ENCODE measurements at regions not wholly inside any gene's neighbourhood (a gene's known extent, or its start where the extent isn't known, plus 50 kb on each side); places are given as distances from the start of the nearest gene placed in this dataset.

DNA sequence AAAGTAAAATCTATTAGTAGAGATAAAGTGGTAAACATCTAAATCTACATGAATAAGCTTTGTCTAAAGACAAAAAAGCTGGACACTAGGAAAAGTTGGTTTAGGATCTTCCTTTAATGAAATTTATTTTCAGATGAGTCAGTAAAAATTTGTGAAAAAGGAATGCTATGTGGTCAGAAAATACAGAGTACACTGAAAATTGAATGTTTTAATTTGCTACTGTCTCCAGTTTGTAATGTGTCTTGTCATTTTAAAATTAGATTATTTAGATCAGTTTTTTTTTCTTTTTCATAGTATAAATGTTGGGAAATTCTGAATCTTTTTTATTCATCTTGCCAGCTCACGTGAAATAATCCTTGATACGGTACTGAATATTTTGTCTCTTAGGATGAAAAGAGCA is 56.9 kb downstream of the SLITRK6 start:
- intact Hi-C loops (cut with DNase I), result no loop called here
- DNase-seq (ENCODE audit: low spot score), result no peak

DNA sequence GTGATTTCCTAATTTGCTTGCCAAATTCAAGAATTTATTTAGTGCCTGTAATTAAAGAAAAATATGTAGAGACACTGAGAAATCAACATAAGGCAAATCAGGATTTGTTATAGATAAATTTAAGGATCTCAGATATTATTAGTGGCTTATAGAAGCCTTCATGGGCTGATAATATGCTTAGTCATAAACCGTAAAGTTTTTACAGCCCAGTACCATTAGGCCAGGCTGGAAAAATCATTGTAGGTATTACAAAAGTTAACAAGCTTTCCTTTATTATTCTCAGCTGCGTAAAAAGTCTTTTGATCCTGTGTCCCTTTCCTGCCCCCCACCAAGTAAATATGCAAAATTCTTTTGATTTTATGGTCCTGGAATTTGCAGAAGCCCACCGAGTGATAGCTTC is 58.2 kb downstream of the SLITRK6 start:
- no peak for DNase-seq (ENCODE audit: low spot score)
- intact Hi-C loops (cut with DNase I), result no loop called here

DNA sequence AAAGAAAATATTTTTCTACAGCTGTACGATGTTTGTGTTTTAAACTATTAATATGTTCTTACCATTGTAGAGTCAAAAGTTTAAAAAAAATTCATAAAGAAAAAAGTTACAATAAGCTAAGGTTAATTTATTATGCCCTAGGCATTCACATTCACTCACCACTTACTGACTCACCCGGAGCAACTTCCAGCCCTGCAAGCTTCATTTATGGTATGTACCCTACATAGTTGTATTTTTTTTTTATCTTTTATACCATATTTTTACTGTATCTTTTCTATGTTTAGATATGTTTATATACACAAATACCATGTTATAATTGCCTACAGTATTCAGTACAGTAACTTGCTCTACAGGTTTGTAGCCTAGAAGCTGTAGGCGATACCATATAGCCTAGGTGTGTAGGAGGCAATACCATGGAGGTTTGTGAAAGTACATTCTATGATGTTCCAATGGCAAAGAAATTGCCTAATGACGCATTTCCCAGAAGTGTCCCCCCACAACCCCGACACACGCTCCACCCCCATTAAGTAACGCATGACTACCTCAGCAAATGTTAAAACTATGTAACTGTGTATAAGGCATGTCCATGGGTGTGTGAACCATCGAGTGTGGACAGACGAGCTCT is 60.4 kb downstream of the SLITRK6 start:
- no peak for DNase-seq (ENCODE audit: low spot score)
- intact Hi-C loops (cut with DNase I), result no loop called here

DNA sequence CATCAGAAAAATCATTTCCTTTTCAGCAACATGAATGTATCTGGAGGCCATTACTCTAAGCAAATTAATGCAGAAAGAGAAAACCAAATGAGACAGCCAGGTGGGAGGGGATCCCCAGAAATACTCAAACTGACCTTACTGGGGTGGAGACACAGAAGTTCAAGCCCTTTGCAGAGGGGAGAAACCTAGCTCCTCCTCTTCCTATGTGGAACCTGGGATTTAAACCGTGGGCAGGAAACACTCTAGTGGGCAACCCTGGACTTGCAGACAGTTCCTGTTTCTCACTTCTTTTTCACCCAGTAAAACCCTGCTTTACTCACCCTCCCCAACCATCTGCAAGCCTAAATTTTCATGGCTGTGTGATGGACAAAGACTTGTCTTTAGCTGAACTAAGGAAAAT is 61.3 kb downstream of the SLITRK6 start:
- DNase-seq (ENCODE audit: low spot score), result no peak
- intact Hi-C loops (cut with DNase I), result no loop called here

DNA sequence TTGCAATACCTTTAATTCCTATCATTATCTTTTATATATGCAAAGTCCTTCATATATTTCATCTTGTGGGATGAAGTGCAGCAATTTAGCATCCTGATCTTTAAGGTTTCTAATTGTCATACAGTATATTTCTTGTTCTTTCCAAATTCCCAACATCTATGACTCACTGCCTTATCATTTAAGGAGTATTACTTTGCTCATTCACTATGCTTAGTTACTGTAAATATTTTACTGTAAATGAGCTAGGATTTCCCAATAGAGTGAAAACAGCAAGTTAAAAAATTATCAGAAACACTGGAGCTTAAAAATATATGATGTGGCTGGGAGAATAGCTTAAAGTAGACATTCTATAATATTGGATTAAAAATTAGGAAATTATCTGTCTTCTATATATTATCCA is 69.9 kb downstream of the SLITRK6 start:
- no peak for DNase-seq (ENCODE audit: low spot score)
- intact Hi-C loops (cut with DNase I), result no loop called here

GRCh38 chr13:85728811-85729210 is 70.4 kb downstream of the SLITRK6 start:
- intact Hi-C loops (cut with DNase I), result no loop called here
- DNase-seq (ENCODE audit: low spot score), result no peak

DNA sequence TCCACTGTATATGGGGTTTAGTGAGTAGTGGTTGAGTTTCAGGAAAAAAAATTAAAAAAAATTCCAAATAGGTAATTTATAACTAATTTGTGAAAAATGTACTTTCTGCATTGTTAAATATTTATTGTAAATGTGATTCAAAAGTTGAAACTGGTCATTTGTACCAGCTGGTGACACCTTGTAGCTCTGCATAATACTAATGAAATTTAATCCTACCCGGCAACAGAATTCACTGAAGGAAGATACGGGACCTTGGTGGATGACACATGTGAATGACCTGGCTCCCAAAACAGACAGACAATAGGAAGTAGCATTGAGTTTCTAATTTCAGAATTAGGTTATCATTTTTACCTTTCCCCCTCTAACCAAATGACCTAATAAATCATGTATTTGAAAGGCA is 73.8 kb downstream of the SLITRK6 start:
- no peak for DNase-seq (ENCODE audit: low spot score)
- intact Hi-C loops (cut with DNase I), result no loop called here

- intact Hi-C loops (cut with DNase I), result no loop called here
Measured at GRCh38 chr13:85724546-85725432, 74.4 kb downstream of the SLITRK6 start.

GRCh38 chr13:85719749-85720148 is 79.5 kb downstream of the SLITRK6 start:
- intact Hi-C loops (cut with DNase I), result no loop called here
- no peak for DNase-seq (ENCODE audit: low spot score)

More at GRCh38 chr13:85724546-85725432, 74.4 kb downstream of the SLITRK6 start:
- DNase-seq (ENCODE audit: low spot score), result no peak

DNA sequence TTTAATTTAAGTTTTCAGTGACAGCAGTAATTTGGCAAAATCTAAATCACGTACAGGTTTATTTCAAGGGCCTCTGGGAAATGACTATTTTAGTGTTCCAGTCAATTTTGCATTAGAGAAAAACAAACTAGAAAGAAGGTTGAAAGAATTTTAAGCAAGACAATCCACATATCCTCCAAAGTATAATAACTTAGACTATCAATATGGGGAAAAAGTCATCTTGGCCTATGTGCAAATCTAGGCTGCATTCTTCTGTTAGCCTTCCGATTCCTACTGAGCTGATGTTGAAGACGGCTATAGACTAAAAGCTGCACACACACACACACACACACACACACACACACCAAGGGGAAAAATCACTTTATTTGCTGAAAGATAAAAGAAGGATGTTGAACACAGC is 81.3 kb downstream of the SLITRK6 start:
- intact Hi-C loops (cut with DNase I), result no loop called here
- no peak for DNase-seq (ENCODE audit: low spot score)

GRCh38 chr13:85710545-85710944 is 88.7 kb downstream of the SLITRK6 start:
- intact Hi-C loops (cut with DNase I), result no loop called here

DNA sequence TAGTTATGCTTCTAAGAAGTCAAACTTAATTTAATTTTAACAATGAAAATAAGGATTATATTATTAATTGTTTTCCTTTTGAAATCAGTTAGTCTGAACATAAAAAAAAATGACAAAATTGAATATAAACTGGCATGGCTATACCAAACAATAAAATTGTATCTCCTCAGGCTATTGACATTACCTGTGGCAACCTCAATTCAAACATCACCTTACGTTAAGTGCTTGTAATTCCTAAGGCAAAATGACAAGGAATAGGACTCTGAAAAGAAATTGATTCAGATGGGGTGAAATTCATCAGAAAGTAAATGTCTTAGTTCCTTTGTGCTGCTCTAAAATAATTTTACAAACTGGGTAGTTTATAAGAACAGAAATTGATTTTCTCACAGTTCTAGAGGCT is 89.5 kb downstream of the SLITRK6 start:
- no peak for DNase-seq (ENCODE audit: low spot score)
- intact Hi-C loops (cut with DNase I), result no loop called here

More at GRCh38 chr13:85710545-85710944, 88.7 kb downstream of the SLITRK6 start:
- DNase-seq (ENCODE audit: low spot score), result no peak

GRCh38 chr13:85709072-85709471 is 90.1 kb downstream of the SLITRK6 start:
- no peak for DNase-seq (ENCODE audit: low spot score)
- intact Hi-C loops (cut with DNase I), result no loop called here

DNA sequence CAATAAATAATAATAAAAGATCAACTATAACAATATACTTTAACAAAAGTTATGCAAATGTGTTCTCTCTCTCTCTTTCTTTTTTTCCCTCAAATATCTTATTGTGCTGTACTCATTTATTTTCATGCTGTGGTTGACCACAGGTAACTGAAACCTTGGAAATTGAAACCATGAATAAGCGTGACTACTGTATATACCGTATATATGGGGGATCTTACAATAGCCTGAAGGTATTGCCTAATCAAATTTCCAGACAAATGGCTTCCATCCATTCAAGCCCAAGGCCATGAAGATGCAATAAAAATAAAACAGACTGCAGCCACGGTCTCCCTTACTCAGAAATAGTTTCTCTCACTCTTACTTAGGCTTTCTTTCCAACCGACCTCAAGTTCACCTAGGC is 98.3 kb downstream of the SLITRK6 start:
- intact Hi-C loops (cut with DNase I), result no loop called here
- DNase-seq (ENCODE audit: low spot score), result no peak

DNA sequence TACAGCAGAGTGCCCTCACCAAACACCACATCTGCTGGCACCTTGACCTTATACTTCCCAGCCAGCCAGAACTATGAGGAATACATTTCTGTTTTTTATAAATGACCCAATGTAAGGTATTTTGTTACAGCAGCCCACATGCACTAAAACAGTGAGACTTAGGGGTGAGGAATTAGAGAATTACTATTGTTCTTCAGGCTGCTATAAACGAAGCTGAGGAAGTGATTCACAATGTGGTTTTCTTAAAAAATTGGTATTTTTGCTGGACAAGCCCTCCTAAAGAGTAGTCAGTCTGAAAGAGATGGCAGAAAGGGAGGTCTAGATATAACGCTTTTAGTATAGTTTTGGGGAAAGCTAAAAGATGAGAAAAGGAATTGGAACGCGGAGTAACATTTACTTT is 101.0 kb downstream of the SLITRK6 start:
- no peak for DNase-seq (ENCODE audit: low spot score)
- intact Hi-C loops (cut with DNase I), result no loop called here

- DNase-seq (ENCODE audit: low spot score), result no peak
- intact Hi-C loops (cut with DNase I), result no loop called here
Measured at GRCh38 chr13:85694992-85695391, 104.2 kb downstream of the SLITRK6 start.

DNA sequence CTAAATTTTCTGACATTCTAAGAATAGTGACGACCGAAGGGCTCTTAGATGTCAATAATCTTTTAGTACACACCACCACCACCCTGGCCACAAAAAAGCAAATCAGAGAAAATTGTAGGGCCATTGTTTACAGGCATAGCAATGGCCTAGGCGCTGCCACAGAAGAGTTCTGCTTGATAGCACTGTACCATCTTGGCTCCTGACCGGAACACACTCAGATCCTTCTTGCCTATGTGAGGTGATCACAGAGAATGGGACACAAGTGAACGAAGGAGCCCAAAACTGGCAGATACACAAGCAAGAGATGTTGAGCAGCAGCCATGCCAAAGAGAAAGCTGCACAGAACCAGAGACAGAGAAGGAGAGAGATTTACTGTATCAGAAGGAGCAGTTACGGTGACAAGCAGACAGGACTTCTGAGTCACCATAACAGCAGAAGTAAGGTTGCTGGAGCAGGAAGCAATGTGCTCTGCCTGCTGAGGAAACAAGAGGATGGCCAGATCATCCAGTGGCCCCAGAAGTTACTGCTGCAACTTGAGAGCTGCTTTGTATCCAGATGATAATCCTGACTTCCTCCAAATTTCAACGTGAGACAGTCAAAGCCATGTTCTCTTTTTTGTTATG is 105.2 kb downstream of the SLITRK6 start:
- DNase-seq (ENCODE audit: low spot score), result peak; percentile 30
- intact Hi-C loops (cut with DNase I), result no loop called here

GRCh38 chr13:85690368-85690767 is 108.9 kb downstream of the SLITRK6 start:
- no peak for DNase-seq (ENCODE audit: low spot score)
- intact Hi-C loops (cut with DNase I), result no loop called here

DNA sequence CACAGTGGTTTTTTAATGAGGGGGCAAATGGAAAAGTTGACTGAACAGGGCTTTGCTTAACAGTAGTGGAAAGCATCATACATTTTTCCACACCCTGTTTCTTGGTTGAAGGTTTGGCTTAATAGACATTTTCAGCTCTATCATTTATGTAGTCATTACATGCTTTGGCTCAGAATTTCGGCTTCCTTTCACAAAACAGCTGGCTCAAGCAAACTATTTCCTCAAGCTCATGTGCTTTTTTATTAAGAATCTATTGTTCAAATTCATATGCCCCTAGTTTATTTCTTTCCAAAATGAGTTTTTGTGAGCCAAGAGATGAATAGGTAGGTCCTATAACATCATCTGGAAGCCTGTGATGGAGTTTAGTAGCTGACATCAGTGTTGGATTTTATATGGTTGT is 113.8 kb downstream of the SLITRK6 start:
- DNase-seq (ENCODE audit: low spot score), result no peak
- intact Hi-C loops (cut with DNase I), result no loop called here

DNA sequence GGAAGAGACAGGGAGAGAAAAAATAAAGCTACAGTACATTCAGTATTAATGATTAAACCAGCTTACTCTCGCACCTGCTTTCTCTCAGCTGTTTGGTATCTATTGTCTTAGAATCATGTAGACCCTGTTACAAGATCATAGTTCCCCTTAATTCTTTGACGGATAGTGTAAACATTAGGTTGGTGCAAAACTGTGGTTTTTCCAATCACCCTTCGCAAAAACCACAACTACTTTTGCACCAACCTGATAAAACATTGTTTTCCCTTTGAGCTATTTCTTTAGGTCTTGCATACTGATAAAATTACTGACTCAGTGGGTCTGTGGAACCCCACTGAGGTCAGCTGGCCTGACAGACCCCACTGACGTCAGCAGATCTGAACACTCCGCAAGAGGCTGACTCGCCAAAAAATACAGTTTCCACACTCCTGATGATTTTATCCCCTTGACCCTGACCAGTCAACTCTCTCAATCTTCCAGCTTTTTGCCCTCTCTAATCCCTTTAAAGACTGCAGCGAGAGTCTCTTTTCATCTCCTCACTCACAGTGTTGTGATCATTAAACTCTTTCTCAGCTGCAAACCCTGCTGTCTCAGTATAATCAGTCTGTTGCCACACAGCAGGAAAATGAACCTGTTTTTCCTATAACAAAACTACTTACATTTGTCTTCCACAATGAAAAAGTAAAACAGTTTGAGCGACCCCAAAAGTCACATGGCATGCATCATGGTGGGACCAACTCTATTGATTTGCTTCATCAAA is 123.9 kb downstream of the SLITRK6 start:
- intact Hi-C loops (cut with DNase I), result no loop called here
- DNase-seq (ENCODE audit: low spot score), result no peak

All from posterior vena cava (tissue), 2 donors.